Neural progenitor cell (in vitro differentiated cells): ENCODE measurements at regions not wholly inside any gene's neighbourhood (a gene's known extent, or its start where the extent isn't known, plus 50 kb on each side); places are given as distances from the start of the nearest gene placed in this dataset.
A peak's percentile ranks its signal among the peaks of the same experiment; 100 is the strongest.

Source experiments
- DNase-seq: peaks from one replicate; pipeline ENCODE4 v3.0.0-alpha.2; 2016; ENCODE audit warnings: low spot score
- H2AFZ ChIP-seq: fragments of 200-600 bp; sonication (generic); replicated peaks from 2 replicates; pipeline ENCODE4 v1.6.1; 2016; ENCODE audit warnings: antibody characterized with exemption
- H3F3A ChIP-seq: fragments of 200-600 bp; sonication (generic); 2 replicates; pipeline ENCODE4 v1.6.1; 2016; ENCODE audit warnings: antibody characterized with exemption, low read depth
- H3K27ac ChIP-seq: fragments of 200-600 bp; sonication (generic); 2 replicates; pipeline ENCODE4 v1.5.1; 2016; ENCODE audit warnings: mild to moderate bottlenecking
- H3K27me3 ChIP-seq: fragments of 200-600 bp; sonication (generic); 2 replicates; pipeline ENCODE4 v1.6.1; 2016; ENCODE audit warnings: mild to moderate bottlenecking, moderate library complexity
- H3K36me3 ChIP-seq: fragments of 200-600 bp; sonication (generic); 2 replicates; pipeline ENCODE4 v1.5.1; 2016
- H3K4me1 ChIP-seq: fragments of 200-600 bp; sonication (generic); 2 replicates; pipeline ENCODE4 v1.6.1; 2016; ENCODE audit warnings: mixed run types
- H3K4me2 ChIP-seq: fragments of 200-600 bp; sonication (generic); 2 replicates; pipeline ENCODE4 v1.6.1; 2016
- H3K4me3 ChIP-seq: fragments of 200-600 bp; sonication (generic); 2 replicates; pipeline ENCODE4 v1.5.1; 2016
- H3K79me2 ChIP-seq: fragments of 200-600 bp; sonication (generic); 2 replicates; pipeline ENCODE4 v1.6.1; 2016; ENCODE audit warnings: low read depth
- H3K9ac ChIP-seq: fragments of 200-600 bp; sonication (generic); 2 replicates; pipeline ENCODE4 v1.6.1; 2016
- H3K9me3 ChIP-seq: fragments of 200-600 bp; sonication (generic); 2 replicates; pipeline ENCODE4 v1.5.1; 2016; ENCODE audit warnings: low read depth
- H4K20me1 ChIP-seq: fragments of 200-600 bp; sonication (generic); 2 replicates; pipeline ENCODE4 v1.6.1; 2016; ENCODE audit warnings: low read depth
- H3K27ac Mint-ChIP-seq: 3 replicates; pipeline ENCODE4 v1.8.0; 2021; ENCODE audit warnings: mixed read lengths
- H3K27me3 Mint-ChIP-seq: 2 replicates; pipeline ENCODE4 v1.8.0; 2022; ENCODE audit warnings: low read depth, mild to moderate bottlenecking, inconsistent platforms, moderate library complexity, mixed read lengths; ENCODE audit not compliant: insufficient read depth
- H3K36me3 Mint-ChIP-seq: 3 replicates; pipeline ENCODE4 v1.8.0; 2021; ENCODE audit warnings: mixed read lengths
- H3K4me1 Mint-ChIP-seq: 3 replicates; pipeline ENCODE4 v1.8.0; 2021; ENCODE audit warnings: mixed read lengths
- H3K4me3 Mint-ChIP-seq: 3 replicates; pipeline ENCODE4 v1.8.0; 2021; ENCODE audit warnings: mild to moderate bottlenecking, moderate library complexity, mixed read lengths
- H3K9me3 Mint-ChIP-seq: 3 replicates; pipeline ENCODE4 v1.8.0; 2020; ENCODE audit warnings: mixed read lengths
- CTCF ChIP-seq: fragments of 200-600 bp; sonication (generic); IDR thresholded peaks from 2 replicates; pipeline ENCODE4 v1.5.1; 2017; ENCODE audit warnings: antibody characterized with exemption, mild to moderate bottlenecking
- EZH2 ChIP-seq: fragments of 200-600 bp; sonication (generic); IDR thresholded peaks from 2 replicates; pipeline ENCODE4 v1.6.1; 2017; ENCODE audit warnings: antibody characterized with exemption, mild to moderate bottlenecking, moderate library complexity
- EZH2phosphoT487 ChIP-seq: fragments of 200-600 bp; sonication (generic); IDR thresholded peaks from 2 replicates; pipeline ENCODE4 v1.6.1; 2017; ENCODE audit warnings: antibody characterized with exemption

DNA sequence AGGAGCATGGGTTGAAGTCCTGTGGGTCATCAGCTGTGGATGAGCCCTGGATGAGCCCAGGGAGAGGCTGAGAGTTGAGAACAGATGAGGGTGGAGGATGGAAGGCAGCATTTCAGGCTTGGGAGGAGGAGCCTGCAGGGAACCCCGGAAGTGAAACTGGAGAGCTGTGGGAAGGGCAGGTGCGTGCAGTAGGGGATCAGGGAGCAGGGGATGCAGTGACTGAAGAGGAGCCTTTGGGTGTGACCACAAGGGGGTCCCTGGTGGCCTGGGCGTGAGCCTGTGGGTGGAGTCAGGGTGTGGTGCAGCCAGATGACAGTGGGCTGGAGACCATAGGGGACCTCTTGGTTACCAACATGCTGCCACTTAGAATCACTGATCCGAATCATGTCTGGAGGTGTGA, 115.5 kb downstream of the PAPOLA start:
- Histone ChIP-seq H3K36me3 (no peaks in the 10 kb centered on the region), H4K20me1 (no peaks in the 10 kb centered on the region), H3K9me3 (no peaks in the 10 kb centered on the region), H3K4me3 (no peak overlapping the region), H3K4me1 (peaks cover 4% of the 10 kb centered on the region), H3F3A (no peaks in the 10 kb centered on the region), H3K9ac (no peak overlapping the region), H3K27me3 (no peaks in the 10 kb centered on the region), H3K79me2 (no peaks in the 10 kb centered on the region), H2AFZ (no peak overlapping the region), H3K4me2 (no peak overlapping the region), H3K27ac (no peak overlapping the region)
- H3K27ac Mint-ChIP-seq, result no peak overlapping the region
- H3K27me3 Mint-ChIP-seq, result peaks cover 25% of the 10 kb centered on the region
- no peak overlapping the region for H3K4me3 Mint-ChIP-seq
- no peaks in the 10 kb centered on the region for H3K36me3 Mint-ChIP-seq
- no peaks in the 10 kb centered on the region for H3K9me3 Mint-ChIP-seq
- TF ChIP-seq EZH2 (no peak), EZH2phosphoT487 (no peak), CTCF (no peak)
- DNase-seq, result no peak
- H3K4me1 Mint-ChIP-seq, result peaks cover 23% of the 10 kb centered on the region

- H3K27me3 Mint-ChIP-seq, result peaks cover 6% of the 10 kb centered on the region
- H4K20me1 ChIP-seq, result no peaks in the 10 kb centered on the region
- H2AFZ ChIP-seq, result no peak overlapping the region
- H3K36me3 ChIP-seq, result no peaks in the 10 kb centered on the region
- H3K4me1 Mint-ChIP-seq, result peaks cover 13% of the 10 kb centered on the region
- H3K4me2 ChIP-seq, result no peak overlapping the region
- H3K9me3 ChIP-seq, result no peaks in the 10 kb centered on the region
- no peaks in the 10 kb centered on the region for H3K4me1 ChIP-seq
- TF ChIP-seq EZH2 (no peak), CTCF (no peak), EZH2phosphoT487 (no peak)
- H3K27ac Mint-ChIP-seq, result no peak overlapping the region
- H3K27me3 ChIP-seq, result no peaks in the 10 kb centered on the region
- no peak for DNase-seq
- no peaks in the 10 kb centered on the region for H3K9me3 Mint-ChIP-seq
- H3K4me3 Mint-ChIP-seq, result no peak overlapping the region
- no peaks in the 10 kb centered on the region for H3F3A ChIP-seq
- no peaks in the 10 kb centered on the region for H3K36me3 Mint-ChIP-seq
- no peak overlapping the region for H3K9ac ChIP-seq
- no peaks in the 10 kb centered on the region for H3K79me2 ChIP-seq
- H3K27ac ChIP-seq, result no peak overlapping the region
- H3K4me3 ChIP-seq, result no peak overlapping the region
These were observed 120.7 kb downstream of the PAPOLA start for GRCh38 chr14:96622926-96623325.

DNA sequence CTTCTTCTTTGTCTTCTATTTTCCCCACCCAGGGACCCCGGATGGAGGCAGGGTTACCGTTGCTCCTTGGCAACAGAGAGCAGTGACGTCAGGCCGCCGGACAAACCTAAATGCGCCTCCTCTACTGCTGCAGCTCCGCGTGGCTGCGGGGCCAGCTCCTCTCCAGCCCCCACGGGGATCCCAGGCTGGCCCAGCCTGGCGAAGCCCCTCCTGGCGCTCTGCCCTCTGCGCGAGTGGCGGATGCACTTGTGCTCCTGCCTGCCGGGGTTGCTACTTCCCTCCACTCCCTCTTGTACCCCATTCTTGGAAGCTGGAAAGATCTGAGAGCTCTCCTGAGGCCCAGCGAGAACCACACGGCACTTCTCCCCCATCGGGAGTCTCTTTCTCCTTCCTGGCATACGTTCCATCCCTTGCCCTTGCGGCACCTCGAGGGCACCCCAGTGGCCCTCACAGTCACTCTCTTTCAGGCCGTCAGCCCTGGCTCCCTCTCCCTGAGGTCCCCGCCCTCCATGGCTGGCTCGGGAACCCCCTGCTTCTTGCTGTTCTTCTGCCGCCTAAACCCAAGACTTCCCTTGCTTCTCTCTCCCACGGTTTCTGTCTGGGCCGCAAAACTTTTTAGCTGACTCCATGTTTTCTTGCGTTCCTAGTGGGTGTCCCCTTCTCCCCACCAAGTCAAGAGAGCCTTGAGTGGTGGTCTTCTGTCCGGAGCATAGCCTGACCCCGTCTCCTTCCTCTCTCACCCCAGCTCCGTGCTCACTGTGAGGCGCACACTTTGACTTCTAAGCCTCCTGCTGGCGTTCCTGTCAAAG, 121.7 kb downstream of the PAPOLA start:
- H3K27me3 ChIP-seq, result no peaks in the 10 kb centered on the region
- H4K20me1 ChIP-seq, result no peaks in the 10 kb centered on the region
- no peak for DNase-seq
- Mint-ChIP-seq H3K27me3 (peaks cover 6% of the 10 kb centered on the region), H3K4me1 (peaks cover 13% of the 10 kb centered on the region), H3K27ac (peak overlapping the region; percentile 61), H3K4me3 (peak overlapping the region; percentile 33), H3K9me3 (no peaks in the 10 kb centered on the region), H3K36me3 (no peaks in the 10 kb centered on the region)
- TF ChIP-seq EZH2, result no peak
- no peak for TF ChIP-seq CTCF
- no peak for TF ChIP-seq EZH2phosphoT487
- H3F3A ChIP-seq, result no peaks in the 10 kb centered on the region
- H3K4me3 ChIP-seq, result no peak overlapping the region
- peak overlapping the region; percentile 44 for H2AFZ ChIP-seq
- no peaks in the 10 kb centered on the region for H3K9me3 ChIP-seq
- H3K4me2 ChIP-seq, result no peak overlapping the region
- no peaks in the 10 kb centered on the region for H3K36me3 ChIP-seq
- no peak overlapping the region for H3K27ac ChIP-seq
- H3K9ac ChIP-seq, result no peak overlapping the region
- no peaks in the 10 kb centered on the region for H3K4me1 ChIP-seq
- H3K79me2 ChIP-seq, result no peaks in the 10 kb centered on the region
